MM.1S (cell line): ENCODE measurements at regions not wholly inside any gene's neighbourhood (a gene's known extent, or its start where the extent isn't known, plus 50 kb on each side); places are given as distances from the start of the nearest gene placed in this dataset.
"Not testable (repeated sequence)": the region's sequence is repeated elsewhere in the genome, so short reads cannot be mapped to it uniquely, and the experiment has no call there.

ENCODE experiments used
- DNase-seq: peaks from one replicate; pipeline ENCODE4 v3.0.0-alpha.2; 2015
- H2AFZ ChIP-seq: fragments of 300-600 bp; sonication (generic); 2 replicates; pipeline ENCODE4 v1.6.0; 2016; ENCODE audit warnings: antibody characterized with exemption, low read length
- H3F3A ChIP-seq: fragments of 300-600 bp; sonication (generic); 2 replicates; pipeline ENCODE4 v1.6.1; 2016; ENCODE audit warnings: mild to moderate bottlenecking, antibody characterized with exemption, low read length, moderate library complexity, mixed read lengths; ENCODE audit not compliant: insufficient read depth
- H3K27ac ChIP-seq: fragments of 300-600 bp; sonication (generic); 2 replicates; pipeline ENCODE4 v1.5.1; 2016; ENCODE audit warnings: mild to moderate bottlenecking, low read length
- H3K27me3 ChIP-seq: fragments of 300-600 bp; sonication (generic); replicated peaks from 2 replicates; pipeline ENCODE4 v1.6.0; 2016; ENCODE audit warnings: low read length; ENCODE audit not compliant: insufficient read depth
- H3K36me3 ChIP-seq: fragments of 300-600 bp; sonication (generic); replicated peaks from 2 replicates; pipeline ENCODE4 v1.6.1; 2016; ENCODE audit warnings: mild to moderate bottlenecking, low read length, mixed read lengths; ENCODE audit not compliant: insufficient read depth
- H3K4me1 ChIP-seq: fragments of 300-600 bp; sonication (generic); 2 replicates; pipeline ENCODE4 v1.6.1; 2016; ENCODE audit warnings: low read length, mixed read lengths
- H3K4me2 ChIP-seq: fragments of 300-600 bp; sonication (generic); 2 replicates; pipeline ENCODE4 v1.6.0; 2016; ENCODE audit warnings: low read depth, low read length
- H3K4me3 ChIP-seq: fragments of 300-600 bp; sonication (generic); 2 replicates; pipeline ENCODE4 v1.5.1; 2016; ENCODE audit warnings: low read length, mixed read lengths
- H3K79me2 ChIP-seq: fragments of 300-600 bp; sonication (generic); 2 replicates; pipeline ENCODE4 v1.6.1; 2016; ENCODE audit warnings: mixed run types, low read length, mixed read lengths
- H3K9ac ChIP-seq: fragments of 300-600 bp; sonication (generic); 2 replicates; pipeline ENCODE4 v1.6.1; 2016; ENCODE audit warnings: low read length, mixed read lengths
- H3K9me2 ChIP-seq: fragments of 300-600 bp; sonication (generic); replicated peaks from 2 replicates; pipeline ENCODE4 v1.6.1; 2016; ENCODE audit warnings: mild to moderate bottlenecking, low read length, mixed read lengths; ENCODE audit not compliant: insufficient read depth
- H3K9me3 ChIP-seq: fragments of 300-600 bp; sonication (generic); replicated peaks from 2 replicates; pipeline ENCODE4 v1.6.1; 2016; ENCODE audit warnings: mild to moderate bottlenecking, low read length, mixed read lengths; ENCODE audit not compliant: insufficient read depth
- H4K20me1 ChIP-seq: fragments of 300-600 bp; sonication (generic); 2 replicates; pipeline ENCODE4 v1.6.1; 2016; ENCODE audit warnings: mild to moderate bottlenecking, low read length, moderate library complexity, mixed read lengths; ENCODE audit not compliant: insufficient read depth
- EZH2 ChIP-seq: fragments of 300-600 bp; sonication (generic); optimal IDR thresholded peaks from 2 replicates; pipeline ENCODE3; 2017; ENCODE audit warnings: low read depth, mild to moderate bottlenecking, antibody characterized with exemption, low read length, mixed read lengths
- EZH2phosphoT487 ChIP-seq: fragments of 300-600 bp; sonication (generic); IDR thresholded peaks from 2 replicates; pipeline ENCODE4 v1.6.1; 2018; ENCODE audit warnings: antibody characterized with exemption, low read length
- TF ChIP-seq, protein P1 (sequence below): fragments of 300-600 bp; sonication (generic); IDR thresholded peaks from 2 replicates; pipeline ENCODE4 v1.5.1; 2016; ENCODE audit warnings: antibody characterized with exemption, low read length, mixed read lengths

- Histone ChIP-seq H3K4me3 (no peak overlapping the region), H3K9ac (no peak overlapping the region), H2AFZ (no peak overlapping the region), H4K20me1 (no peaks in the 10 kb centered on the region), H3K27me3 (no peaks in the 10 kb centered on the region), H3K36me3 (no peaks in the 10 kb centered on the region), H3K27ac (no peak overlapping the region), H3F3A (no peaks in the 10 kb centered on the region), H3K79me2 (no peaks in the 10 kb centered on the region), H3K9me3 (no peaks in the 10 kb centered on the region), H3K4me1 (no peaks in the 10 kb centered on the region), H3K4me2 (no peak overlapping the region), H3K9me2 (no peaks in the 10 kb centered on the region)
- DNase-seq: no peak
- TF ChIP-seq, protein P1, sequence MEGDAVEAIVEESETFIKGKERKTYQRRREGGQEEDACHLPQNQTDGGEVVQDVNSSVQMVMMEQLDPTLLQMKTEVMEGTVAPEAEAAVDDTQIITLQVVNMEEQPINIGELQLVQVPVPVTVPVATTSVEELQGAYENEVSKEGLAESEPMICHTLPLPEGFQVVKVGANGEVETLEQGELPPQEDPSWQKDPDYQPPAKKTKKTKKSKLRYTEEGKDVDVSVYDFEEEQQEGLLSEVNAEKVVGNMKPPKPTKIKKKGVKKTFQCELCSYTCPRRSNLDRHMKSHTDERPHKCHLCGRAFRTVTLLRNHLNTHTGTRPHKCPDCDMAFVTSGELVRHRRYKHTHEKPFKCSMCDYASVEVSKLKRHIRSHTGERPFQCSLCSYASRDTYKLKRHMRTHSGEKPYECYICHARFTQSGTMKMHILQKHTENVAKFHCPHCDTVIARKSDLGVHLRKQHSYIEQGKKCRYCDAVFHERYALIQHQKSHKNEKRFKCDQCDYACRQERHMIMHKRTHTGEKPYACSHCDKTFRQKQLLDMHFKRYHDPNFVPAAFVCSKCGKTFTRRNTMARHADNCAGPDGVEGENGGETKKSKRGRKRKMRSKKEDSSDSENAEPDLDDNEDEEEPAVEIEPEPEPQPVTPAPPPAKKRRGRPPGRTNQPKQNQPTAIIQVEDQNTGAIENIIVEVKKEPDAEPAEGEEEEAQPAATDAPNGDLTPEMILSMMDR: no peak
- no peak for TF ChIP-seq EZH2
- no peak for TF ChIP-seq EZH2phosphoT487
Observed at GRCh38 chr6:147954938-147955337, 387.7 kb upstream of the SASH1 start.

DNA sequence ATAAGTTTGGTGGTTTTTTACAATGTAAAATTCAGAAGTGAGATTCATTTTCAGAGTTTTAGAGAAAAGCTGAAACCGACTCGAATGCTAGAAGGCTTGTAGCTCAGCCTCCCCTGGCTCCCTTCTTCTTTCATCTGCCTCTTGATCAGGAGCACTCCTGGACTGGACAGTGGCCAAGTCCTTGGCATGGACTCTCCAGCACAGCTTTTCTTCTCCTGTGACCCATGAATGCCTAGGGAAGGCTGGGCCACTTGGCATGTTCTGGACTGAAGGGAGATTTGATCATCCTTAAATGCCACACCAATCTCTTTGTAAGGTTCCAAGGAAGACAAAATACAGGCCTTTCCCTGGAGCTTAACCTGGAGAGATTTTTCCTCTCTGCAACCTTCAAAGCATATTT, 384.0 kb upstream of the SASH1 start:
- H3K9me2 ChIP-seq: no peaks in the 10 kb centered on the region
- H3K4me3 ChIP-seq: no peak overlapping the region
- H3K9me3 ChIP-seq: no peaks in the 10 kb centered on the region
- DNase-seq: no peak
- H3K9ac ChIP-seq: no peak overlapping the region
- H3K36me3 ChIP-seq: no peaks in the 10 kb centered on the region
- H3K79me2 ChIP-seq: no peaks in the 10 kb centered on the region
- TF ChIP-seq EZH2 (no peak), EZH2phosphoT487 (no peak)
- TF ChIP-seq, protein P1: no peak
- H3F3A ChIP-seq: no peaks in the 10 kb centered on the region
- no peak overlapping the region for H3K4me2 ChIP-seq
- H2AFZ ChIP-seq: no peak overlapping the region
- H3K4me1 ChIP-seq: no peaks in the 10 kb centered on the region
- no peak overlapping the region for H3K27ac ChIP-seq
- H3K27me3 ChIP-seq: no peaks in the 10 kb centered on the region
- H4K20me1 ChIP-seq: no peaks in the 10 kb centered on the region

DNA sequence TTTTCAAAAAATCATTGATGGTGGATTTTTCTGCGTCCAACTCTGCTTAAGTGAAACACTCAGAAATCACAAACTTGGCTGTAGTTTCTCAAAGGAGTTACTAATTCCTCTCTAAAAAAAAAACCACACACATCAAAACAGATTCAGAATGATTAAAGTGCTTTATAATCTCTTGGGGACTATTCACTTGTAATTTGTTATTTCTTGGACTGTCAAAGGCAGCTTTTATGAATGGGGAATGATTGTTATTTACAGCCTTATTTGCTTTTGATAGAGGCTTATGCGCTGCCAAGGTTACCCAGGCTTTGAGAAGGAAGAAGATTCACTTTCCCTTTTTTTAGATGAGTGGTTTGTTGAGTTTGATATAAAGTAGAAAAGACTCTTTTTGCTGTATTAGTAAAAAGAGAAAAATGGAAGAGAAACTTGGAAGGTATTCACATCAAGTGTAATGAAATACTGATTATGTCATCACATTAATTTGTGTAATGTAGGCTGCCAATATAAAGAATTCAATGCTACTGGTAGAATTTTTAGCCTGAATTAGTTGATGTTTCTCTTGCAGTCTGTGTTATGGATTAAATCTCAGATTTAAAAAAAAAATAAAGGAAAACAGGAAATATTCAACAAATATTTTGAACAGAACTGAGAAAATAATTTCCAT, 381.0 kb upstream of the SASH1 start:
- TF ChIP-seq EZH2: no peak
- TF ChIP-seq, protein P1: no peak
- TF ChIP-seq EZH2phosphoT487: no peak
- no peaks in the 10 kb centered on the region for H4K20me1 ChIP-seq
- H3K27me3 ChIP-seq: no peaks in the 10 kb centered on the region
- no peak overlapping the region for H2AFZ ChIP-seq
- no peaks in the 10 kb centered on the region for H3K9me3 ChIP-seq
- no peak overlapping the region for H3K9ac ChIP-seq
- H3K36me3 ChIP-seq: no peaks in the 10 kb centered on the region
- no peaks in the 10 kb centered on the region for H3K79me2 ChIP-seq
- no peak overlapping the region for H3K4me2 ChIP-seq
- H3K27ac ChIP-seq: no peak overlapping the region
- DNase-seq: no peak
- no peaks in the 10 kb centered on the region for H3F3A ChIP-seq
- H3K9me2 ChIP-seq: no peaks in the 10 kb centered on the region
- no peak overlapping the region for H3K4me3 ChIP-seq
- H3K4me1 ChIP-seq: no peaks in the 10 kb centered on the region

GRCh38 chr6:147965448-147965847, 377.2 kb upstream of the SASH1 start:
- H3K4me3 ChIP-seq, H3K27ac ChIP-seq, H3K9me2 ChIP-seq, H3K27me3 ChIP-seq, DNase-seq, H2AFZ ChIP-seq, H3K79me2 ChIP-seq, H3F3A ChIP-seq, H3K9ac ChIP-seq, H3K36me3 ChIP-seq, H3K4me1 ChIP-seq, H3K4me2 ChIP-seq, H3K9me3 ChIP-seq, H4K20me1 ChIP-seq: not testable (repeated sequence)
